ENCODE measurements at regions not wholly inside any gene's neighbourhood (a gene's known extent, or its start where the extent isn't known, plus 50 kb on each side); places are given as distances from the start of the nearest gene placed in this dataset.

- no peak overlapping the region for H3K4me3 ChIP-seq
- peaks cover 0 to 2% (median 0%) of the 10 kb centered on the region in 5 donors for H3K4me1 ChIP-seq (ENCODE audit: control insufficient read depth in 5 of 5, insufficient read depth in 5 of 5, low read length in 5 of 5)
- no peak overlapping the region for H3K27ac ChIP-seq (ENCODE audit: low read depth in 1 of 2, low read length in 1 of 2)
- 72 to 81% methylated on average over 3 of the region's 3 CpGs for WGBS, 2 donors
- DNase-seq (no peak), ATAC-seq (ENCODE audit: insufficient read depth, low FRiP score) (no peak)
- no peaks in the 10 kb centered on the region for H3K36me3 ChIP-seq (ENCODE audit: control insufficient read depth in 4 of 4, insufficient read depth in 4 of 4, low read length in 4 of 4)
- no peaks in the 10 kb centered on the region for H3K9me3 ChIP-seq (ENCODE audit: control insufficient read depth in 4 of 4, insufficient read depth in 3 of 4, low read length in 3 of 4)
- TF ChIP-seq CTCF (IDR thresholded peaks at IDR 0.05; ENCODE audit: control extremely low read depth, extremely low read depth), result no peak
- H3K9ac ChIP-seq (ENCODE audit: insufficient read depth in 1 of 2, low read length in 2 of 2), result no peak overlapping the region
- no peaks in the 10 kb centered on the region for H3K27me3 ChIP-seq (ENCODE audit: control insufficient read depth in 3 of 3, insufficient read depth in 3 of 3, low read length in 2 of 3)
These were observed 432.1 kb upstream of the MDFIC2 start for GRCh38 chr3:70744536-70744935.

- ATAC-seq (ENCODE audit: insufficient read depth, low FRiP score), result no peak
These were observed 431.3 kb upstream of the MDFIC2 start for GRCh38 chr3:70743754-70744153.

GRCh38 chr3:70742081-70742480 lies 429.6 kb upstream of the MDFIC2 start:
- no peaks in the 10 kb centered on the region for H3K36me3 ChIP-seq (ENCODE audit: control insufficient read depth in 4 of 4, insufficient read depth in 4 of 4, low read length in 4 of 4)
- ATAC-seq (ENCODE audit: insufficient read depth, low FRiP score) (no peak), DNase-seq (no peak)
- no peak overlapping the region for H3K27ac ChIP-seq (ENCODE audit: low read depth in 1 of 2, low read length in 1 of 2)
- H3K4me3 ChIP-seq, result no peak overlapping the region
- no peak overlapping the region for H3K9ac ChIP-seq (ENCODE audit: insufficient read depth in 1 of 2, low read length in 2 of 2)
- WGBS, 2 donors, result 81 to 92% methylated on average over 5 of the region's 5 CpGs
- no peaks in the 10 kb centered on the region for H3K27me3 ChIP-seq (ENCODE audit: control insufficient read depth in 3 of 3, insufficient read depth in 3 of 3, low read length in 2 of 3)
- H3K9me3 ChIP-seq (ENCODE audit: control insufficient read depth in 4 of 4, insufficient read depth in 3 of 4, low read length in 3 of 4), result no peaks in the 10 kb centered on the region
- H3K4me1 ChIP-seq (ENCODE audit: control insufficient read depth in 5 of 5, insufficient read depth in 5 of 5, low read length in 5 of 5), result no peaks in the 10 kb centered on the region
- no peak for TF ChIP-seq CTCF (IDR thresholded peaks at IDR 0.05; ENCODE audit: control extremely low read depth, extremely low read depth)

More at GRCh38 chr3:70743754-70744153, 431.3 kb upstream of the MDFIC2 start:
- Histone ChIP-seq H3K4me3 (no peak overlapping the region), H3K27me3 (ENCODE audit: control insufficient read depth in 3 of 3, insufficient read depth in 3 of 3, low read length in 2 of 3) (no peaks in the 10 kb centered on the region), H3K4me1 (ENCODE audit: control insufficient read depth in 5 of 5, insufficient read depth in 5 of 5, low read length in 5 of 5) (no peaks in the 10 kb centered on the region), H3K27ac (ENCODE audit: low read depth in 1 of 2, low read length in 1 of 2) (no peak overlapping the region), H3K9me3 (ENCODE audit: control insufficient read depth in 4 of 4, insufficient read depth in 3 of 4, low read length in 3 of 4) (no peaks in the 10 kb centered on the region), H3K36me3 (ENCODE audit: control insufficient read depth in 4 of 4, insufficient read depth in 4 of 4, low read length in 4 of 4) (no peaks in the 10 kb centered on the region), H3K9ac (ENCODE audit: insufficient read depth in 1 of 2, low read length in 2 of 2) (no peak overlapping the region)
- DNase-seq, result no peak
- TF ChIP-seq CTCF (IDR thresholded peaks at IDR 0.05; ENCODE audit: control extremely low read depth, extremely low read depth), result no peak
- 89 to 95% methylated on average over 2 of the region's 2 CpGs for WGBS, 2 donors

GRCh38 chr3:70740872-70741271 lies 428.4 kb upstream of the MDFIC2 start:
- no peak for TF ChIP-seq CTCF (IDR thresholded peaks at IDR 0.05; ENCODE audit: control extremely low read depth, extremely low read depth)
- no peaks in the 10 kb centered on the region for H3K9me3 ChIP-seq (ENCODE audit: control insufficient read depth in 4 of 4, insufficient read depth in 3 of 4, low read length in 3 of 4)
- H3K4me3 ChIP-seq, result no peak overlapping the region
- H3K4me1 ChIP-seq (ENCODE audit: control insufficient read depth in 5 of 5, insufficient read depth in 5 of 5, low read length in 5 of 5), result no peaks in the 10 kb centered on the region
- no peak for ATAC-seq (ENCODE audit: insufficient read depth, low FRiP score)
- no peaks in the 10 kb centered on the region for H3K36me3 ChIP-seq (ENCODE audit: control insufficient read depth in 4 of 4, insufficient read depth in 4 of 4, low read length in 4 of 4)
- WGBS, 2 donors, result 48 to 64% methylated on average over 4 of the region's 4 CpGs
- H3K9ac ChIP-seq (ENCODE audit: insufficient read depth in 1 of 2, low read length in 2 of 2), result no peak overlapping the region
- no peak for DNase-seq
- no peak overlapping the region for H3K27ac ChIP-seq (ENCODE audit: low read depth in 1 of 2, low read length in 1 of 2)
- H3K27me3 ChIP-seq (ENCODE audit: control insufficient read depth in 3 of 3, insufficient read depth in 3 of 3, low read length in 2 of 3), result no peaks in the 10 kb centered on the region

Data from lung (tissue), 11 donors.